ENCODE measurements at regions not wholly inside any gene's neighbourhood (a gene's known extent, or its start where the extent isn't known, plus 50 kb on each side); places are given as distances from the start of the nearest gene placed in this dataset.

DNA sequence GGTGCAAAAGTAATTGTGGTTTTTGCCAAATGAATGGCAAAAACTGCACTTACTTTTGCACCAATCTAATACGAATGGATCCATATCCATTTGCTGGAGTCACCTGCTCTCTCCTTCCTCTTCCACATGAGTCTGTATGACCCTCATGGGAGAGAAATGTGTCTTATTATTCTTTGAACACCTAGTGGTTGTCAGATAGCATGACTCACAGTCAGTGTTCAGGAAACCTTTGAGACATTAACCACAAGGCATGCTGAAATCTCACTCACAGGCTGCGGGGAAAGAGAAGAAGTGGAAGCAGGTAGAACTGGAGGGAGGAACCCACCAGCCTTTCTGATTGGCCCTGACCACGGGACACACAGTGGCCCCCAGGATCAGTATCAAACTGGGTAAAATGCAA lies 222.8 kb upstream of the KLF4 start:
- H3K9ac ChIP-seq (ENCODE audit: low read length) = no peak overlapping the region
- no peak overlapping the region for H2AK5ac ChIP-seq (ENCODE audit: low read length)

DNA sequence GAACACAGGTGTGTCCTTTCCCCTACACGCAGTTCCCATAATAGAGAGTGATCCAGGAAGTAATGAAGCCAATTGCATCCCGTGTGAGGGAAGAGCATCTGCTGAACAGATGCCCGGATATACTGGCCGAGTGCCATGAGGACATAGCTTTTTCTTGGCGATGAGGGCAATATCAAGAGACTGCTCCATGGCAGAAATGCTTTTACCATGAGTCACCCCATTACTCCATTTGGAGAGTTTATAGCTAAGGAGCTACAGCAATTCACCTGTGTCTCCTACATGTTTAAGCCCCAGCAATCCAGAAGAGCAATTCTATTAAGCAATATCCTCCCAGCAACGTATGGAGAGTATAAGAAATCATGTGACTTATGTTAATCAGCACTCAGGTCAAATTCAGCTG lies 222.0 kb upstream of the KLF4 start:
- Histone ChIP-seq H3K4me3 (ENCODE audit: low read depth, low read length) (no peak overlapping the region), H3K27ac (ENCODE audit: low read depth, low read length) (no peak overlapping the region), H2BK120ac (ENCODE audit: insufficient read depth, low read length, poor library complexity) (no peak overlapping the region), H4K91ac (ENCODE audit: low read depth, low read length) (no peak overlapping the region), H2BK5ac (ENCODE audit: low read depth, low read length, poor library complexity) (no peak overlapping the region), H2BK12ac (ENCODE audit: low read length) (no peak overlapping the region), H3K4me2 (ENCODE audit: low read length) (no peak overlapping the region), H3K9ac (ENCODE audit: low read length) (peak overlapping the region; percentile 24), H3K18ac (ENCODE audit: low read length) (no peak overlapping the region), H3K9me3 (ENCODE audit: insufficient read depth, low read depth, low read length) (no peaks in the 10 kb centered on the region), H3K36me3 (ENCODE audit: control insufficient read depth in 1 of 2, insufficient read depth in 2 of 2, low read length in 2 of 2) (no peaks in the 10 kb centered on the region), H2AFZ (ENCODE audit: insufficient read depth, low read length, poor library complexity) (no peak overlapping the region), H4K12ac (ENCODE audit: low read depth, low read length) (no peak overlapping the region), H3K14ac (ENCODE audit: low read length) (no peak overlapping the region), H3K23ac (ENCODE audit: low read length) (no peak overlapping the region), H3K4me1 (ENCODE audit: control insufficient read depth in 1 of 2, insufficient read depth in 2 of 2, low read length in 2 of 2) (no peaks in the 10 kb centered on the region), H3K27me3 (ENCODE audit: insufficient read depth, low read length) (no peaks in the 10 kb centered on the region), H3K4ac (ENCODE audit: low read depth, low read length) (no peak overlapping the region), H4K8ac (ENCODE audit: low read depth, low read length) (no peak overlapping the region), H2AK5ac (ENCODE audit: low read length) (no peak overlapping the region), H3K79me1 (ENCODE audit: low read length) (no peaks in the 10 kb centered on the region), H3K79me2 (ENCODE audit: control insufficient read depth, insufficient read depth, low read length, poor library complexity) (no peaks in the 10 kb centered on the region)
- WGBS (ENCODE audit: extremely low coverage, insufficient coverage, insufficient read length) = no CpG with 5 or more reads among the region's 6 CpGs
- peak; percentile 84 to 95 for DNase-seq

More for the DNA sequence above, 222.8 kb upstream of the KLF4 start:
- H3K27ac ChIP-seq (ENCODE audit: low read depth, low read length) = no peak overlapping the region
- H3K9me3 ChIP-seq (ENCODE audit: insufficient read depth, low read depth, low read length) = no peaks in the 10 kb centered on the region
- no peak overlapping the region for H4K8ac ChIP-seq (ENCODE audit: low read depth, low read length)
- no peaks in the 10 kb centered on the region for H3K27me3 ChIP-seq (ENCODE audit: insufficient read depth, low read length)
- H3K4ac ChIP-seq (ENCODE audit: low read depth, low read length) = no peak overlapping the region
- no peak overlapping the region for H3K14ac ChIP-seq (ENCODE audit: low read length)
- DNase-seq = peak; percentile 29 to 62
- no peak overlapping the region for H4K12ac ChIP-seq (ENCODE audit: low read depth, low read length)
- no peak overlapping the region for H4K91ac ChIP-seq (ENCODE audit: low read depth, low read length)
- no peak overlapping the region for H3K4me2 ChIP-seq (ENCODE audit: low read length)
- H3K4me1 ChIP-seq (ENCODE audit: control insufficient read depth in 1 of 2, insufficient read depth in 2 of 2, low read length in 2 of 2) = no peaks in the 10 kb centered on the region
- no peaks in the 10 kb centered on the region for H3K79me1 ChIP-seq (ENCODE audit: low read length)
- no peak overlapping the region for H3K23ac ChIP-seq (ENCODE audit: low read length)
- no peak overlapping the region for H3K18ac ChIP-seq (ENCODE audit: low read length)
- no peaks in the 10 kb centered on the region for H3K36me3 ChIP-seq (ENCODE audit: control insufficient read depth in 1 of 2, insufficient read depth in 2 of 2, low read length in 2 of 2)
- H2BK12ac ChIP-seq (ENCODE audit: low read length) = no peak overlapping the region
- H2BK5ac ChIP-seq (ENCODE audit: low read depth, low read length, poor library complexity) = no peak overlapping the region
- H3K79me2 ChIP-seq (ENCODE audit: control insufficient read depth, insufficient read depth, low read length, poor library complexity) = no peaks in the 10 kb centered on the region
- no CpG with 5 or more reads among the region's 3 CpGs for WGBS (ENCODE audit: extremely low coverage, insufficient coverage, insufficient read length)
- H2AFZ ChIP-seq (ENCODE audit: insufficient read depth, low read length, poor library complexity) = no peak overlapping the region
- H3K4me3 ChIP-seq (ENCODE audit: low read depth, low read length) = no peak overlapping the region
- no peak overlapping the region for H2BK120ac ChIP-seq (ENCODE audit: insufficient read depth, low read length, poor library complexity)

DNA sequence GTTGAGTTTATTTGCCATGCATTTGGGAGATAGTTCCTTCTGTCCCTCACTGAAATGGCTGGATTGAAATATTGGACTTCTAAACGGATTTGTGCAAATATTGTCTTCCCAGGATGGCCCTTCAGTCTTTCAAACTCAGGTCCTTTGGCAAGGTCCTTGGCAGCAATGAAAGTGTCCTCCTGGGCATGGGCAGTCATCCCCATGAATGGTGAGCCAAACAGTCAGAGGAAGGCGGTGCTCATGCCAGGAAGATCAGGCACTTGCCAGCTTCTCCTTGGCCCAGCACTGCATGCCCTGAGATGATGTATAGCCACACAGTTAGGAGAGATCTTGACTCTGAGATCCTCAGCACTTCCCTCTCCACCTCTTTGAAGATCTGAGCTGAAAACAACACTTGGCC lies 221.4 kb upstream of the KLF4 start:
- no CpG with 5 or more reads among the region's 2 CpGs for WGBS (ENCODE audit: extremely low coverage, insufficient coverage, insufficient read length)
- no peak overlapping the region for H3K9ac ChIP-seq (ENCODE audit: low read length)

DNA sequence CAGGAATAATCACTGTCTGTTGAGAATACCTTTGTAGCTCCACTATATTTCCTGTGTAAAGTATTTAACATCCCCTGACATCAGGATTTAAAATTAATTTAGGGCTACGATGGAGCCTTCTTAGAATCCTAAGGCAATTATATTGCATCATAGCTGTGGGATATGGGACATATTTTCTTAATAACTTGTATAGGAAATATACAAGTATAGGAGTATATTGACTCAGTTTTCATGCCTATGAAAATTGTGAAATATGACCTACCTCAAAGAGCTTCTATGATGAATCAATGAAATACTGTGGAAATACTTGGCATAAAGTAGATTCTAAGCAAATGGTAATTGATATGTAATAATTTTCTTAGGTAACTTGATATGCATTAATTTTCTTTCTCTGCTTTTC lies 221.0 kb upstream of the KLF4 start:
- Histone ChIP-seq H3K36me3 (ENCODE audit: control insufficient read depth in 1 of 2, insufficient read depth in 2 of 2, low read length in 2 of 2) (no peaks in the 10 kb centered on the region), H4K91ac (ENCODE audit: low read depth, low read length) (no peak overlapping the region), H3K9me3 (ENCODE audit: insufficient read depth, low read depth, low read length) (no peaks in the 10 kb centered on the region), H3K27ac (ENCODE audit: low read depth, low read length) (no peak overlapping the region), H3K4me2 (ENCODE audit: low read length) (no peak overlapping the region), H3K18ac (ENCODE audit: low read length) (no peak overlapping the region), H2AFZ (ENCODE audit: insufficient read depth, low read length, poor library complexity) (no peak overlapping the region), H2AK5ac (ENCODE audit: low read length) (no peak overlapping the region), H4K8ac (ENCODE audit: low read depth, low read length) (no peak overlapping the region), H3K79me1 (ENCODE audit: low read length) (no peaks in the 10 kb centered on the region), H2BK120ac (ENCODE audit: insufficient read depth, low read length, poor library complexity) (no peak overlapping the region), H3K4me3 (ENCODE audit: low read depth, low read length) (no peak overlapping the region), H3K4me1 (ENCODE audit: control insufficient read depth in 1 of 2, insufficient read depth in 2 of 2, low read length in 2 of 2) (no peaks in the 10 kb centered on the region), H3K9ac (ENCODE audit: low read length) (no peak overlapping the region), H3K23ac (ENCODE audit: low read length) (no peak overlapping the region), H4K12ac (ENCODE audit: low read depth, low read length) (no peak overlapping the region), H2BK5ac (ENCODE audit: low read depth, low read length, poor library complexity) (no peak overlapping the region), H3K27me3 (ENCODE audit: insufficient read depth, low read length) (no peaks in the 10 kb centered on the region), H2BK12ac (ENCODE audit: low read length) (no peak overlapping the region), H3K79me2 (ENCODE audit: control insufficient read depth, insufficient read depth, low read length, poor library complexity) (no peaks in the 10 kb centered on the region), H3K4ac (ENCODE audit: low read depth, low read length) (no peak overlapping the region), H3K14ac (ENCODE audit: low read length) (no peak overlapping the region)
- DNase-seq = peak in 1 of 2 donors; percentile 22
- WGBS (ENCODE audit: extremely low coverage, insufficient coverage, insufficient read length) = no CpG with 5 or more reads among the region's 1 CpG

More for the DNA sequence above, 221.4 kb upstream of the KLF4 start:
- no peaks in the 10 kb centered on the region for H3K4me1 ChIP-seq (ENCODE audit: control insufficient read depth in 1 of 2, insufficient read depth in 2 of 2, low read length in 2 of 2)
- no peak overlapping the region for H2BK120ac ChIP-seq (ENCODE audit: insufficient read depth, low read length, poor library complexity)
- H3K9me3 ChIP-seq (ENCODE audit: insufficient read depth, low read depth, low read length) = no peaks in the 10 kb centered on the region
- H3K4ac ChIP-seq (ENCODE audit: low read depth, low read length) = no peak overlapping the region
- no peak overlapping the region for H3K4me2 ChIP-seq (ENCODE audit: low read length)
- no peak overlapping the region for H3K4me3 ChIP-seq (ENCODE audit: low read depth, low read length)
- no peak overlapping the region for H3K23ac ChIP-seq (ENCODE audit: low read length)
- H4K91ac ChIP-seq (ENCODE audit: low read depth, low read length) = no peak overlapping the region
- H2BK12ac ChIP-seq (ENCODE audit: low read length) = no peak overlapping the region
- H4K8ac ChIP-seq (ENCODE audit: low read depth, low read length) = no peak overlapping the region
- no peak overlapping the region for H4K12ac ChIP-seq (ENCODE audit: low read depth, low read length)
- no peaks in the 10 kb centered on the region for H3K27me3 ChIP-seq (ENCODE audit: insufficient read depth, low read length)
- DNase-seq = no peak
- no peaks in the 10 kb centered on the region for H3K79me2 ChIP-seq (ENCODE audit: control insufficient read depth, insufficient read depth, low read length, poor library complexity)
- no peak overlapping the region for H3K27ac ChIP-seq (ENCODE audit: low read depth, low read length)
- H3K18ac ChIP-seq (ENCODE audit: low read length) = no peak overlapping the region
- no peak overlapping the region for H3K14ac ChIP-seq (ENCODE audit: low read length)
- no peak overlapping the region for H2BK5ac ChIP-seq (ENCODE audit: low read depth, low read length, poor library complexity)
- no peaks in the 10 kb centered on the region for H3K36me3 ChIP-seq (ENCODE audit: control insufficient read depth in 1 of 2, insufficient read depth in 2 of 2, low read length in 2 of 2)
- no peak overlapping the region for H2AK5ac ChIP-seq (ENCODE audit: low read length)
- H2AFZ ChIP-seq (ENCODE audit: insufficient read depth, low read length, poor library complexity) = no peak overlapping the region
- no peaks in the 10 kb centered on the region for H3K79me1 ChIP-seq (ENCODE audit: low read length)
